ENCODE measurements at regions not wholly inside any gene's neighbourhood (a gene's known extent, or its start where the extent isn't known, plus 50 kb on each side); places are given as distances from the start of the nearest gene placed in this dataset.

DNA sequence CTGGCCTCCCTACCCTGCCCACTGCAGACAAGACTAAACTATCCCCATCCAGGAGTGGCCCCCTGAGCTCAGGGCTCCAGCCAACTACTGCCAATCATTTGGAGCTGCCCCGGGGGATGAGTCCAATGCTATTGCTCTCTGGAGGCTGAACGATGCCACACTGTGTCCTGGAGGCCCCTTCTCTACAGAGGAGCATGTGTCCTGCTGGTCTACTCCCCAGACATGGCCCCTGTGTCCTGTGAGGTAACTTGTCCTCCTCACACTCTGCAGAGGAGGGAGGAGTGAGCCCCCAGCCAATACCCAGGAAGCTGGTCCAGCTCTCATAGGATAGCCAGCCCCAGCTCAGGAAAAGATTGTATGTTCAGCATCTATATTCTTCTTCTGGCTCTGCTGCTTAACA is 159.1 kb upstream of the GPR12 start:
- no peak overlapping the region for H3K27ac ChIP-seq
- TF ChIP-seq, protein P1, sequence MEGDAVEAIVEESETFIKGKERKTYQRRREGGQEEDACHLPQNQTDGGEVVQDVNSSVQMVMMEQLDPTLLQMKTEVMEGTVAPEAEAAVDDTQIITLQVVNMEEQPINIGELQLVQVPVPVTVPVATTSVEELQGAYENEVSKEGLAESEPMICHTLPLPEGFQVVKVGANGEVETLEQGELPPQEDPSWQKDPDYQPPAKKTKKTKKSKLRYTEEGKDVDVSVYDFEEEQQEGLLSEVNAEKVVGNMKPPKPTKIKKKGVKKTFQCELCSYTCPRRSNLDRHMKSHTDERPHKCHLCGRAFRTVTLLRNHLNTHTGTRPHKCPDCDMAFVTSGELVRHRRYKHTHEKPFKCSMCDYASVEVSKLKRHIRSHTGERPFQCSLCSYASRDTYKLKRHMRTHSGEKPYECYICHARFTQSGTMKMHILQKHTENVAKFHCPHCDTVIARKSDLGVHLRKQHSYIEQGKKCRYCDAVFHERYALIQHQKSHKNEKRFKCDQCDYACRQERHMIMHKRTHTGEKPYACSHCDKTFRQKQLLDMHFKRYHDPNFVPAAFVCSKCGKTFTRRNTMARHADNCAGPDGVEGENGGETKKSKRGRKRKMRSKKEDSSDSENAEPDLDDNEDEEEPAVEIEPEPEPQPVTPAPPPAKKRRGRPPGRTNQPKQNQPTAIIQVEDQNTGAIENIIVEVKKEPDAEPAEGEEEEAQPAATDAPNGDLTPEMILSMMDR (IDR thresholded peaks at IDR 0.05): no peak
- no peak for TF ChIP-seq ZFX (IDR thresholded peaks at IDR 0.05; ENCODE audit: borderline replicate concordance)

DNA sequence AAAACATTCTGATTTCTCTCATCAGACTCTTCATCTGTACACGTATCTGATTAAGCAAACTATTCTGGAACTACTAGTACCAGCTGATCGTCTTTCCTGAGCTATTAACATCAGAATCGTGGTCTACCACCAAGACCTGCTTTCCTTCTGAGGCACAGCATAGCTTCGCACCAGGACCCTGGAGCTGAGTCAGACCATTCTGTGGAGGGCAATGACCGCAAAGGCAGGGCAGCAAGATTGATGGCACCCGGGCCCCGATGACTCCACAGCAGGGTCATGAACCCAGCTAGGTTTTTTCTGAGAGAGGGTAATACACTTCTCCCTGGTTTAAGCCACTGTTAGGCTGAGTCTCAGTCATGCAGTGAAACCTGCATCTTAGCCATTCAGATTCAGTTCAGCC is 158.7 kb upstream of the GPR12 start:
- no peak overlapping the region for H3K27ac ChIP-seq
- TF ChIP-seq, protein P1 (IDR thresholded peaks at IDR 0.05): no peak
- TF ChIP-seq ZFX (IDR thresholded peaks at IDR 0.05; ENCODE audit: borderline replicate concordance): no peak

DNA sequence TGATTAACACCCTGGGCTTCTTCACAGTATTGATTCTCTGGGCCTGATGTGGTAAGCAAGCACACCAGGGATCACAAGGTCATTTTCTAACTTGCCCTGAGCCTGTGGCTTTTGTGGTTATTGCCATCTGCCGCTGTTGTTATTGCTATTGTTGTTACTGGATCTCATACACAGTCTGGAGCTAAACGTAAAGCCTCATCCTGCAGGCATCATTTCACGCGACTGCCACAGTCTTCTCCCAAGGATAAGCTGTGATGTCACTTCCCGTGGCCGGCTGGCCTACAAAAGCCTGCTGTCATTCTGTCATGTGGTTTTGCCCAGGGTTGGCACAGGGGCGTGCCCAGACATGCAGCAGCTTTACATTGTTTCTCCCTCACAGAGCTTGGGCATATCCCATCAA is 154.0 kb upstream of the GPR12 start:
- TF ChIP-seq, protein P1 (IDR thresholded peaks at IDR 0.05): no peak
- TF ChIP-seq ZFX (IDR thresholded peaks at IDR 0.05; ENCODE audit: borderline replicate concordance): no peak
- no peak overlapping the region for H3K27ac ChIP-seq

DNA sequence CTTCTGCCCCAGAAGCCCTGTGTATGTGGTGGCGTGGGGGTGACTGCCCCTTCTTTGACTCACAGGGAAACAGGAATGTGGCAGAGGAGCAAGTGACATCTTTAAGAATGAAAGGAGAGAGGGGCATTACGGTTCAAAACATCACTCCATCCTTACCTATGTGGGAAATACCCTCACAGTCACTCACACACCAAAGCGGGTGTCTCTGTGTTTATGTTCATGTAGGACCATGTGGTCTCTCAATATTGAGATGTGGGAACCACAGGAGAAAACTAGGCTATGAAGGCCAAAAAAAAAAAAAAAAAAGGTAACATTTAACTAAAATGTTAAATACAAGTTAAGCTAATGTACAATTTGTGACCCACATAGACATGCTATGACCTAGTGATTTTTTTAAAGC is 153.6 kb upstream of the GPR12 start:
- H3K27ac ChIP-seq: no peak overlapping the region
- TF ChIP-seq, protein P1 (IDR thresholded peaks at IDR 0.05): no peak
- TF ChIP-seq ZFX (IDR thresholded peaks at IDR 0.05; ENCODE audit: borderline replicate concordance): no peak

DNA sequence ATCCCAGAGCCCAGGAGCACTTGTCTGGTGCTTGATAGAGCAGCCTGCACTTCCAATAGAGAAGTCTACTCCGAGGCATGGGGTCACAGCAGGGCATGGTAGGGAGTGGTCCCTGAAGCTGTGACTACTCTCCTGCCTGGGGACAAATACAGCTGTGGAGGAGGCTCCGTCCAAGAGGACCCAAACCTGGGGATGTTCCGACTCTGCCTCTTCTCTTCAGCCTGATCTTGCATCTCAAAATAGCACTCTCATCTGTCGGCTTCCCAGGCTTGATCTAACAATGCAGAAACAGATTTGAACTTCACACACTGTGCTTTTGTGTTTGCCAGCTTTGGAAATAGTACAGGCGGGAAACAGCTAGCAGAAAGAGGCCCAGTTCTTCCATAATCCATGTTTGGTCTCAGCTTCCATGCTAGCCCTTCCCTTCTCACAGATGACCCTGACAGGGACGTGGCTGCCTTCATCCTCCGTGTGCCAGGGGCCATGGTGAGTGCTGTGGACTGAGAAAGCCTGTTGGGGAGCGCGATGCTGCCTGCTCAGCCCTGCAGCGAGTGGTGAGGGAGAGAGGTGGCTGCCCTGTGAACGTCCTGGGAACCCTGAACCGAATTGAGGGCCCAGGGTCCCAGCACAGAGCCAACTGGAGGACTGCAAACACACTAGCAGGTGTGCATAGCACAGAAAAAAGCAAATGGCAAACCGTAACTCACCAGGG is 150.3 kb upstream of the GPR12 start:
- TF ChIP-seq, protein P1 (IDR thresholded peaks at IDR 0.05): no peak
- no peak for TF ChIP-seq ZFX (IDR thresholded peaks at IDR 0.05; ENCODE audit: borderline replicate concordance)
- H3K27ac ChIP-seq: no peak overlapping the region

DNA sequence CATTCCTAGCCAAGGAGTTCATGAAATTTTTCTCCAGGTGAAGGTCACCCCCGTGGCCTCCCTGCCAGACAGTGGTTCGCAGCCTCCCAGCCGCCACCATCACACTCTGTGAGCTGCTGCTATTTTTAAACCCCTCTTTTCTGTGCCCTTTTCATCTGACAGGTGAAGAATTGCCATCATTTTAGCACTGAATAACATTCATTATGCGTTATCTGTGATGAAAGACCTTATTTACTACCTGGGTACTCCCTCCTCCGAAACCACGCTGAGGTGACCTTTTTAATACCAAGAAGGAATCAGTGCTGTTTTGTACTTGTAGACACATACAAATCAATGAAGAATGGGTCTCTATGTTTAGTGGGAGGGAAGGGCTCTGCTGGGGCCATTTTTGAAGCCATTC is 148.9 kb upstream of the GPR12 start:
- no peak overlapping the region for H3K27ac ChIP-seq
- TF ChIP-seq ZFX (IDR thresholded peaks at IDR 0.05; ENCODE audit: borderline replicate concordance): no peak
- TF ChIP-seq, protein P1 (IDR thresholded peaks at IDR 0.05): no peak

DNA sequence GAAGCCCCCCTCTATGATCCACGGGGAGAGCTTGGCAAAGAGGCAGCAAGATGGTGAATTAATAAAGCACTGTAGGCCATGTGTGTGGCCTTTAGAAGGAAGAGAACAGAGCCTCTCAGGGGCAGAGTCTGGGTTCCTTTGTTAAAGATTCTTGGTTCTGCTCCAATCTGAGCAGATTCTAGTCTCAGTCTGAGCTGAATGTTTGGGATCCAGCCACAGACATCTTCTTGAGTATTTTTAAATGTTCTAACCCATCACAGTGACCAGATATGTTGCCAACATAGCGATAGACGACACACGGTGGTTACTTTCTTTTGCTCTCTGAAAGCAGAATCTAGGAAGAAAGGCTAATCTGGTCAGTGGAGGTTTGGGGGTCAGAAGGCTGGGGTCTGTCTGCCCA is 147.5 kb upstream of the GPR12 start:
- TF ChIP-seq ZFX (IDR thresholded peaks at IDR 0.05; ENCODE audit: borderline replicate concordance): no peak
- TF ChIP-seq, protein P1 (IDR thresholded peaks at IDR 0.05): no peak
- no peak overlapping the region for H3K27ac ChIP-seq

Measured in 22Rv1 (cell line).